Esophagus squamous epithelium (tissue), 4 donors: ENCODE measurements at regions not wholly inside any gene's neighbourhood (a gene's known extent, or its start where the extent isn't known, plus 50 kb on each side); places are given as distances from the start of the nearest gene placed in this dataset.

Experiments used
- POLR2A ChIP-seq, 4 donors: fragments of 450-650 bp; IDR thresholded peaks; one replicate each; pipeline ENCODE4 v1.6.1; 2017; ENCODE audit warnings: antibody characterized with exemption in 4 of 4, mild to moderate bottlenecking in 4 of 4, moderate library complexity in 3 of 4
- TF ChIP-seq, protein P1 (sequence below), 6 experiments: fragments of 450-650 bp in 4 of 6; fragments of 200-600 bp in 2 of 6; sonication (generic) in 2 of 6; IDR thresholded peaks; one replicate each; pipeline ENCODE4 v1.5.1; 2016 to 2019; ENCODE audit warnings: antibody characterized with exemption in 6 of 6, mild to moderate bottlenecking in 4 of 6, moderate library complexity in 4 of 6

DNA sequence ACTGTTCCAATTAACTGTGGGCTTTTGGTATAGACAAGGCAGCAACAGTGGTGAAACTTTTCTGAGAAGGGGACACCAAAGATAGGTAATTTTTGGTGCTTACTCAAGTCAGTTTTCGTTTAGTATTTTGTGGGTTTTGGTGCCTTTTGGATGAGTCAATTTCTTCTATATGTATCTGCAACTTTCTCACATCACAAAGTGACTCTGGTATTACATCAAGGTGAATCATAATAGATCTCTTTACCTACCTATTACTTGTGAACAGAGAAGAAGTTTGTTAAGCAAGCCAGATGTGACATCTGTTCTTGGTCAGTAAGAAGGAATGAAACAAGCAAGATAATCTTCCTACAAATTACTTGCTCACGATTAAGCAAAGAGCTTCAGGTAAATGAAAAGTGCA lies 732.4 kb upstream of the DPPA4 start:
- TF ChIP-seq, protein P1, sequence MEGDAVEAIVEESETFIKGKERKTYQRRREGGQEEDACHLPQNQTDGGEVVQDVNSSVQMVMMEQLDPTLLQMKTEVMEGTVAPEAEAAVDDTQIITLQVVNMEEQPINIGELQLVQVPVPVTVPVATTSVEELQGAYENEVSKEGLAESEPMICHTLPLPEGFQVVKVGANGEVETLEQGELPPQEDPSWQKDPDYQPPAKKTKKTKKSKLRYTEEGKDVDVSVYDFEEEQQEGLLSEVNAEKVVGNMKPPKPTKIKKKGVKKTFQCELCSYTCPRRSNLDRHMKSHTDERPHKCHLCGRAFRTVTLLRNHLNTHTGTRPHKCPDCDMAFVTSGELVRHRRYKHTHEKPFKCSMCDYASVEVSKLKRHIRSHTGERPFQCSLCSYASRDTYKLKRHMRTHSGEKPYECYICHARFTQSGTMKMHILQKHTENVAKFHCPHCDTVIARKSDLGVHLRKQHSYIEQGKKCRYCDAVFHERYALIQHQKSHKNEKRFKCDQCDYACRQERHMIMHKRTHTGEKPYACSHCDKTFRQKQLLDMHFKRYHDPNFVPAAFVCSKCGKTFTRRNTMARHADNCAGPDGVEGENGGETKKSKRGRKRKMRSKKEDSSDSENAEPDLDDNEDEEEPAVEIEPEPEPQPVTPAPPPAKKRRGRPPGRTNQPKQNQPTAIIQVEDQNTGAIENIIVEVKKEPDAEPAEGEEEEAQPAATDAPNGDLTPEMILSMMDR (IDR thresholded peaks at IDR 0.05), result no peak
- TF ChIP-seq POLR2A (IDR thresholded peaks at IDR 0.05), result no peak
